ENCODE measurements at regions not wholly inside any gene's neighbourhood (a gene's known extent, or its start where the extent isn't known, plus 50 kb on each side); places are given as distances from the start of the nearest gene placed in this dataset.

DNA sequence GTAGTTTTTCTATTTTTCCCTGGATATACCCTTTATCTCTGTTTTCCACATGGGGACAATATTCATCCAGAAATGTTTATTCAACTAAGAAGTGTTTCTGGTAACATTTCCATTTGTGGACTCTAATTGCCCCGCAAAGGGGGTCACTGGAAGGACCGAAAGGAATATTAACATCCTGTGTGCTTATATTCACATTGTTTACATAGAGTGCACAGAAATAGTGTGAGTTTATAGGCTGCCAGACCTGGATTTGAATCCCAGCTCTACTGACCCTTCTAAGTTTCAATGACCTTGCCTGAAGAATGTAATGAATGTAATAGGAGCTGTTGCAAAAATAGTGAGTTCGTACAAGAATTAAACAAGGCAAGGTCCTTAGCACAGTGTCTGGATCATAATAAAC, 152.9 kb upstream of the NCKAP5 start:
- no peak for DNase-seq

DNA sequence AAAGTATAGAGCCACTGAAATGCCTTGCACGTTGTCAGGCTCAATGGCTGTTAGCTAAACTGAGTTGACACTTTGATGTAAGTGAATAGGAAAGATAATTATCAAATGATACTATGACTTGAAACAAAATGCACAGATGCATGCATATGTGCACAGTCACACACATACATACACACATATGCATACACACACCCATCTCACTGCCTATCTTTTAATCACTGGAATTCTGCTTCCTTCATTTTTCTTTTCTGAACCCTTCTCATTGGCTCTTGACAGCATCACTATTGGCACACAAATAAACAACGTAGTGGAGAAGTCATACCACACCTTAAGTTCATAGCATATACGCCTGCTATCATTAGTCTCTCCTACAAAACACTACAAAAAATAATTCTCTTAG, 154.9 kb upstream of the NCKAP5 start:
- DNase-seq = no peak

- no peak for DNase-seq
Observed at GRCh38 chr2:133726973-133727372, 158.7 kb upstream of the NCKAP5 start.

GRCh38 chr2:133732059-133732458, 163.8 kb upstream of the NCKAP5 start:
- DNase-seq = no peak

DNA sequence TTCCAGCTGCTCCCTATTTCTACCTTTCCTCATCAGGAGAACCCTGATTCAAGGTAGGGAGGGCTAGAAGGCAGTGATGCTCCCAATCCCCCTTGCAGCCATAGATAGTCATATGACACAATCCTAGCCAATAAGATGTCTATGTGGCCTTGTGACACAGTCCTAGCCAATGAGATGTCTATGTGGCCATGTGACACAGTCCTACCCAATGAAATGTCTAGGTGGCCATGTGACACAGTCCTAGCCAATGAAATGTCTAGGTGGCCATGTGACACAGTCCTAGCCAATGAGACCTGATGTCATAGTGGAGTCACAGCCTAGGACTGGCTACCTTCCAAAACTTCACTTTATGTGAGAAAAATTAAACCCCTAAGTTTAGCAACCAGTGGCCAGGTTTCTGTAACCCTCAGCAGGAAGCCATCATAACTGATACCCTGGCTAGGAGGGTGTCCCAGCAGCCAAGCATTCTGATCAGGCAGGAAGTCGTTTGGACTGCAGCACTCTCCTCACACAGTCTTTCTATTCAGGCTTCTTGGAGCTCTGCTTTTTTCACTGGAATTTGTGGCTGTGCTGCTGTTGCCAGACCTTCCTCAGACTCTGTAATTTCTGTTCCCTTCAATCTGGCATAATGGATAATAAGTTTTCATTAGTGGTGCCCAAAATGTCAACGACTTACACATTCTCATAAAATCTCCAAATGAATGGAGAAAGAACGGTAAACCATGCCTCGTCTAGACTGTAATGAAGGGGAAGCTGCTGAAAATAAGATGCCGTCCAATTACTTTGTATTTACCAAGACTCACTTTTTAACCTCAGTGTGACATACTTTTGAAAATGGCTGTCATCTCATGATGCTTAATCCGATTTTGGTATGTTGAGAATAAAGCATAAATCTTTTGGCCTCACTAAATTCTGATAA, 165.0 kb upstream of the NCKAP5 start:
- DNase-seq = no peak

DNA sequence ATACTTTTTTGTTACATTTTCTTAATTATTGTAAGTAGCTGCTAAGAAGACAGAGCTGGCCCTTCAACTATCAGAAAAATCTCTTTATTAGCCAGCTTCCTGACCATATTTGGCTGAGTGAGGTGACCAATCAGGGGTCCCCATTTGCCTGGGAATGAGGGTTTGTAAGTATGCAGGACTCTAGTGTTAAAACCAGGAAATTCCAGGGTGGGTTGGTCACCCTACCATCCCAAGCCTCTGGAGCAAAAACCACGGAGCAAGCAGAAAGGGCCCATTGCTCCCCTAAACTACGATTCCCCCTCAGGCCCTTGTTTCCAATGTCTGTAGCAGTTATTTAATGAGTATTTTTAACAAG, 165.6 kb upstream of the NCKAP5 start:
- DNase-seq = no peak

- DNase-seq = no peak
Observed at GRCh38 chr2:133734716-133735495, 166.6 kb upstream of the NCKAP5 start.

- no peak for DNase-seq
Observed at GRCh38 chr2:133736674-133737073, 168.4 kb upstream of the NCKAP5 start.

DNA sequence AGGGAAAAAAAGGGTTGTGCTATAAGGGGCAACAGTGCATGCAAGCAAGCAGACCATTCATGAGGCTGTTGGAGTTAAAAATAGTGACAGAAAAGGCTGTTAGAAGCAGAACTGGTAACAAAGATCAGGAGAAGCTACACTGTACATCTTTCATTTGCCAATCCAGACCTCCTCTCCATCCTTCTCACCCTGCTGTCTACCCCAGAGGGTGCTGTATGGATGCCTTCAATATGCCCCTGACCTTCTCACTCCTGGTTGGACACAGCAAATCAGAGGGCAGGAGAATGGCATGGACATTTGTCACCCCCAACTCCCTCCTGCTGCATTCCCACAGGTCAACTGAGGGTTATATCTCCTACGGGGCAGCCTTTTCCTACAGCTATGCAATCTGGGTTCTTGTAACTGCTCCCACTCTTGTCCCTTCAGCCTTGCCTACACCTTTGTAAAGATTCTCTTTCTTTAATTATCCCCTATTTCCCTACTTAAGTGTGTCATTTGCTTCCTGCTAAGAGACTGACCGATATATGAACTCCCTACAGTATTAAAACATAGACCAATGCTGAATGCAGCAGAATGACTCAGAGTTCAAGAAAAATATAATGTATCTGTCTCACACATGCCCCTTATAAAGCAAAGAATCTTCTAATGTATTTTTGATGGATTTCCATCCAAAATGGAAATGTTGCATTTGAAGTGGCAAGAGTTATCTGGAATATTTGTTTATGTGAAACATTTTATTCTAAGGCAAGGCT, 169.2 kb upstream of the NCKAP5 start:
- DNase-seq = no peak

DNA sequence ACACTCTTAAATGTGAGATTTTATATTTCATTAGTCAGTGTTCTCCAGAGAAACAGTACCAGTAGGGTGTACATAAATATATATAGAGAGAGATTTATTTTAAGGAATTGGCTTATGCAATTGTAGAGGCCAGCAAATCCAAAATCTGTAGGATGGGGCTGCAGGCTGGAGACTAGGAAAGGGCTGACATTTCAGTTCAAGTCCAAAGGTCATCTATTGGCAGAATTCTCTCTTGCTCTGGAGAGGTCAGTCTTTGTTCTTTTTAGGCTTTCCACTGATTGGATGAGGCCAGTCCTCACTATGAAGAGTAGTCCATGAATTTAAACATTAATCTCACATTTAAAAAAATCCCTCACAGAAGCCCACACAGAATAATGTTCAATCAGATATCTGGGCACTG, 170.8 kb upstream of the NCKAP5 start:
- no peak for DNase-seq

DNA sequence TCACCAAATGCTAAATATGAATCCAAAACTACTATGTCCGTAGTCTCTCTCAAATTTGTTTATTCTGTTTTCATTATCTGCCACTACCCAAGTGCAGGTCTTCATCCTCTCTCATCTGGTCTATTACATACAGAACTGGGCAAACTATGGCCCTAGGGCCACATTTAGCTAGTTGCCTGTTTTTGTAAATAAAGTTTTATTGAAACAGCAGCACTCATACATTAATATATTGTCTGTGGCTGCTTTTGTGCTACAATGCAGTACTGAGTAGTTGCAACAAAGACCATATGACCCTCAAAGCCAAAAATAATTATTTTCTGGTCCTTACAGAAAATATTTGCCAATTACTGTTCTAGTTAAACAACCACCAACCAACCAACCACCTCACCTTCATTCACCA, 172.2 kb upstream of the NCKAP5 start:
- no peak for DNase-seq

DNA sequence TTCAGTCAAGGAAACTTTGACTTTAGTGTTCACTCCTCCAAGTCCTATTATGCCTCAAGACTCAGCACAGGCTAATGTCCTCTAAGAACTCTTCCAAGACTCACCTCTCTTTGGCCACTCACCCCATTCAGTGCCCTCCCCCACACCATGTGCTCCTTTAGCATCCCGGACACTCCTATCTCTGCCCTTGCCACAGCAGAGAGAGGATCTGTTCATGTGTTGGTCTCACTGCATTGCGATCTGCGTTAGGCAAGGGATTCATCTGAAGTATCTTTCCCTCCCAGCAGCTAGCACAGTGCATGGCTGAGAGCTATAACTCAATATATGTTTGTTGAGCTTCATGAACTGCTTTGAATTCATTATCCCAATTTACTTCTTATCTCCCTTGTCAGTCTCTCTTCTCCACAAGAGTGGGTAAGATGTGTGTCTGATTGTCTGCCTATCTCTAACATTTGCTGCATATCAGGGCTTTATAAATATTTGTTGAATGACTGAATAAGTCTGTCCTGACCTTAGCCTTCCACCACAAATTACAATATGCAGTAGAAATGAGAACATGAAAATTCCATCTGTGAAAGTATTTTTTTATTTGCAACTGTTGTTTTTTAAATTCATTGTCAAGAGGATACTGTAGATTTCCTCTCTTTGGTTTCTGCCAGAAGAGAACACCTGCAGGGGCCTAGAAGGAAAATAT, 179.9 kb upstream of the NCKAP5 start:
- no peak for DNase-seq

GRCh38 chr2:133753665-133754064, 185.4 kb upstream of the NCKAP5 start:
- DNase-seq = no peak

DNA sequence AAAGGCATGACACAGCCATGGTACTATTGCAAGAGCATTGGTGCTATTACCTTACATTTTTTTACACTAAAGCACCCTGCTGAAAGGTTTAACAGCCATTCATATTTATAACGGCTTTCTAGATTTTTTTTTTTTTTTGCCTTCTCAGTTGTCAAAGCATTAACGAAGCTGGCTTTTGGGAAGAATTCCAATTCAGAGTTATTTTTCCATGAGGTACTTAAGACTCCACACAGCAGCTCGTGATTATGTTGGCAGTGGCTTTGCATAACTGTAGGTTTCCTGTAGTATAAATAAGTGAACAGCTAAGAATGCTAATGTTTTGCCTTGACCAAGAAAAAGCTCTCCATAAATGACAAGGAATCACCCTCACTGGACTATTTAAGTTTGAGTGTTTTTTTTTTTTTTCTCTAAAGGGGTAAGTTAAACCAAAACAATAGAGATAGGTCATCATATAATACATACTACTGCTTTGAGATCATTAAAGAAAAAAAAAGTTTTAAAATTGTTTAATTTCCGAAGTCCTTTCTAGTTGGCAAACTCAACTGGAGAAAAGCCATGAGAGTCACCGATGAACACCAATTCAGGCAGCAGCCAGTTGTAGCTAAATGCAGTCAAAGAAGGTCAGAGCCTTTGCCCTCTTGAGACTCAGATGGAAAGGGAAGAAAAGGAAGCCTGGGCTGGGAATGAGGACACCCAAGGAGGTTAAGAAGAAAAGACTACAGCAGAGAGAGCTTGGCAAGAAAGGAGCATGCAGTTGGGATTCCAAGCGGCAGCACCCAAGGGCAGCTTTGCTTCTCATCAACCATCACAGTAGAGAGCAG, 187.4 kb upstream of the NCKAP5 start:
- DNase-seq = no peak

DNA sequence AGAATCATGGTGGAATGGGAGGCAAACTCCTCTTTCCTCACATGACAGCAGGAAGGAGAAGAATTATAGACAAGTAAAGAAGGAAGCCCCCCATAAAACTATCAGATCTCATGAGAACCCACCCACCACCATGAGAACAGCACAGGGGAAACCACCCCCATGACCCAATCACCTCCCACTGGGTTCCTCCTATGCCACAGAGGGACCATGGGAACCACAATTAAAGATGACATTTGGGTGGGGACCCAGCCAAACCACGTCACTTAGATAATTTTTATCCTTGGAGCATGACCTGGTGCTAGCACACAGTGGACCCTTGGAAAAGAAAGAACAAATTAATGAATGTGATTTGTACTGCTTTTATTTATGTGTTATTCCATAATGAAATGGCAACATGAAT, 188.6 kb upstream of the NCKAP5 start:
- DNase-seq = no peak

DNA sequence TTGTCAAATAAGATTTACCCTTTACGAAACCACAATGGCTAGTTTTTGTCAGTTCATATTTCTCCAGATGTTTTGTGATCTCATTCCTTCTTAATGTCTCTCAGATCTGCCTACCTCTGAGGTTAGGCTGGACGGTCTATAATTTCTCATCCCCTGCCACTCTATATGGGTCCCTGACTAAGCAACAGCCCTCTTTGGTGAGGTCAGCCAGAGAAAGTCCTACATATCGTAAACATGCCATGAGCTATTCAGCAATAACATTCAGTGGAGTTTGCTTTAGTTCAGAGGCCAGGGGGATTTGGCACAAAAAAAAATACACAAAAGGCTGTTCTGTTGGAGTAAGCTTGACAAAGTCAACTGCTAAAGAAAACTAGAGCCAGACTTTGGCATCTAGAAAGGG, 192.1 kb upstream of the NCKAP5 start:
- DNase-seq = no peak

DNA sequence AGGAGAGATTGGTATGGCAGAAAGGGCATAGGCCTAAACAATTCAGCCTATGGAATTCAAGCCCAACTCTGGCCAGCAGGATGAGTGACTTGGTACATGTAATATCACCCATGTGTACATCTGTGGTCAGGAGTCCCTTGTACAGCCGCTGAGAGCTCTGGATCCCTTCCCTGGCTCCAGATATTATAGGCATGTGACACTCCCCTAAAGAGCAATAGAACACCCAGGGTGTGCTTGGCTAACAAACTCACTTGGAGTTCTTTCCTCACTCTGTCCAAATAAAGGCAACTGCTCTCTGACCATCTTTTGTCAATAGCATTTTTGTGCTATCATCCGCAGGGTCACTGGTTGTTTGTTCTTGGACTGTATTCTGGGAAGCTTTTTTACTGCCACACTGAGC, 197.4 kb upstream of the NCKAP5 start:
- no peak for DNase-seq

DNA sequence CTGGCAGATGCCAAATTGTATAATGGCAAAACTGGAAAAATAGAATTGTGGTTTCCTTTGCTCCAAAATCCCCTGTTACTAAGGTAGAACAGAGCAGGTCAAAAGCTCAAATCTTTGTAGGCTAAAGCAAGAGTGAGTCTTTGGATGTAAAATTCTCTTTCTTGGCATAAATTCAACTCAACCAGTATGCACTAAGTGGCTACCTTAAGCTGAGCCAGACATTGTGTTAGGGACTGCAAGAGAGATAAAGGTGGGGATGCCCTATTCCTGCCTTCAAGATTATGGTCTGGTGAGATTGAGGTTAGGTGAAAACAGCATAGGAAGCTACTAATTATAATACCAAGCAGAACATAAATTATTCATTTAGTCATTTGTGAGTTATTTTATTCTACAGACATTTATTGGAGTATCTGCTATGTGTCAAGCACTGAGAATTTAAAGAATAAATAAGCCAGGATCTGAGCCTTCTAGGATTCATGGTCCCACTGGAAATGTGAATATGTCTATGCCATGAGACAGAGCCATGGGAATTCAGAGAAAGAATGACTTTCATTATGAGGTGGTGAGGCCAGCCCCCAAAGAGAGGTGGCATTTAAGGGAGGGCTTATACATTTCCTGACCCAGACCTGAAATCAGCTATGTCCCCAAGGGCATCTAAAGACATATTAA, 198.0 kb upstream of the NCKAP5 start:
- no peak for DNase-seq

- no peak for DNase-seq
Observed at GRCh38 chr2:133768256-133768655, 200.0 kb upstream of the NCKAP5 start.

- no peak for DNase-seq
Observed at GRCh38 chr2:133768658-133769435, 200.6 kb upstream of the NCKAP5 start.

All from T1000 (cell line).